ENCODE measurements at regions not wholly inside any gene's neighbourhood (a gene's known extent, or its start where the extent isn't known, plus 50 kb on each side); places are given as distances from the start of the nearest gene placed in this dataset.
A peak's percentile ranks its signal among the peaks of the same experiment; 100 is the strongest.

DNA sequence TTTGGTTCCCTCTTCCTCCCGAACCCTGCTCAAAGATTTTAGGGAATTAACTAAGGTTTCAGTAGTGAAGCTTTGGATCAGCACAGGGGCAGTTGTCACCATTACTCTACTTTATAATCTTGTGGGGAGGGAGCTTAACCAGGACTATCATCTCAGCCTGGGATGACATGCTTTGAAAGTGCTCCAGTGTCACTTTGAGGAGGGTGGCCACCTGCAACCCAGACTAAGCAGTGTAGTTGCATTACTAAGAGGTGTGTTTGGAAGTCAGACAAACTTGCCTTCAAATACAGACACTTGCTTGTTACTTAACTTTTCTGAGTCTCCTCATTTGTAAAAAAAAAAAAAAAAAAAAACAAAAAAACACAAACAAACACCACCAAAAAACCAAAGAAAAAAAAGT lies 340.3 kb upstream of the TBL1XR1 start:
- H3K27ac ChIP-seq (ENCODE audit: low read depth, low read length) = no peak overlapping the region
- H3K4me3 ChIP-seq (ENCODE audit: low read depth, low read length) = no peak overlapping the region
- H3K27me3 ChIP-seq (ENCODE audit: control insufficient read depth, insufficient read depth, low read length) = no peaks in the 10 kb centered on the region
- no peak for DNase-seq (ENCODE audit: low read depth in 4 of 6, low spot score in 6 of 6)
- no peaks in the 10 kb centered on the region for H3K36me3 ChIP-seq (ENCODE audit: control insufficient read depth, insufficient read depth, low read length)
- WGBS (ENCODE audit: insufficient coverage) = no CpG with 5 or more reads among the region's 1 CpG
- H3K4me1 ChIP-seq (ENCODE audit: control insufficient read depth, insufficient read depth, low read length) = no peaks in the 10 kb centered on the region
- H3K9me3 ChIP-seq (ENCODE audit: control insufficient read depth, insufficient read depth, low read length) = no peaks in the 10 kb centered on the region

DNA sequence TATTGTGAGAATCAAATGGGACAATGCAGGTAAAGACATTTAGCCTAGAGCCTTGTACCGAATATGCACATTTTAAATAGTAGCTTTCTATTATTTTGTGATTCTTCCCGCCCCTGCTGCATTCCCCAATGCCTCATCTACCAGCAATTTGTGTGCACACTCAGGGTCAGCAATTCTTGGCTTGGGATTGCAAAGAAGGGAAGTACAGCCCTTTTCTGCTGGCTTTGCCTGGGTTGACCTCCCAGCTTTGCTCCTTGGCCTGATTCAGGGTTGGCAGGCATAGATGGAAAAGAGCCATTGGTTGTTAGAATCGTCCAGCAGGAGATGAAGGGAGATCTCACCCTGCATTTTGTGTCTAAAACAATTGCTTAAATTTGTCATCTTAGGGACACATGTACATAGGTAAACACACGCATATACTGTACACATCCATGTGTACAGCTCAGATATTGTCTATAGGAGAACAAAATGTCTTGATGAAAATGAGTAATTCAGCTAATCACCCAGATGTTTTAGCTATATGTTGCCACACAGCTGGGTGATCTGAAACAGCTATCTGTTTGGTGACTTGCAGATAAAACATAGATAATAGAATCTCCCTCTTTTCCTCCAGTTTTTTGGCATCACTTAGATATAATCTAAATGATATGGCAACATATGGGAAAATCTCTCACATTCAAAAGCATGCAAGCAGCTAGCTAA lies 340.9 kb upstream of the TBL1XR1 start:
- 17% methylated on average over 1 of the region's 4 CpGs for WGBS (ENCODE audit: insufficient coverage)
- Histone ChIP-seq H3K4me3 (ENCODE audit: low read depth, low read length) (no peak overlapping the region), H3K4me1 (ENCODE audit: control insufficient read depth, insufficient read depth, low read length) (no peaks in the 10 kb centered on the region), H3K36me3 (ENCODE audit: control insufficient read depth, insufficient read depth, low read length) (no peaks in the 10 kb centered on the region), H3K9me3 (ENCODE audit: control insufficient read depth, insufficient read depth, low read length) (no peaks in the 10 kb centered on the region), H3K27me3 (ENCODE audit: control insufficient read depth, insufficient read depth, low read length) (no peaks in the 10 kb centered on the region), H3K27ac (ENCODE audit: low read depth, low read length) (peak overlapping the region; percentile 16)
- DNase-seq (ENCODE audit: low read depth in 4 of 6, low spot score in 6 of 6) = peak in 2 of 6 donors; percentile 23 to 67

DNA sequence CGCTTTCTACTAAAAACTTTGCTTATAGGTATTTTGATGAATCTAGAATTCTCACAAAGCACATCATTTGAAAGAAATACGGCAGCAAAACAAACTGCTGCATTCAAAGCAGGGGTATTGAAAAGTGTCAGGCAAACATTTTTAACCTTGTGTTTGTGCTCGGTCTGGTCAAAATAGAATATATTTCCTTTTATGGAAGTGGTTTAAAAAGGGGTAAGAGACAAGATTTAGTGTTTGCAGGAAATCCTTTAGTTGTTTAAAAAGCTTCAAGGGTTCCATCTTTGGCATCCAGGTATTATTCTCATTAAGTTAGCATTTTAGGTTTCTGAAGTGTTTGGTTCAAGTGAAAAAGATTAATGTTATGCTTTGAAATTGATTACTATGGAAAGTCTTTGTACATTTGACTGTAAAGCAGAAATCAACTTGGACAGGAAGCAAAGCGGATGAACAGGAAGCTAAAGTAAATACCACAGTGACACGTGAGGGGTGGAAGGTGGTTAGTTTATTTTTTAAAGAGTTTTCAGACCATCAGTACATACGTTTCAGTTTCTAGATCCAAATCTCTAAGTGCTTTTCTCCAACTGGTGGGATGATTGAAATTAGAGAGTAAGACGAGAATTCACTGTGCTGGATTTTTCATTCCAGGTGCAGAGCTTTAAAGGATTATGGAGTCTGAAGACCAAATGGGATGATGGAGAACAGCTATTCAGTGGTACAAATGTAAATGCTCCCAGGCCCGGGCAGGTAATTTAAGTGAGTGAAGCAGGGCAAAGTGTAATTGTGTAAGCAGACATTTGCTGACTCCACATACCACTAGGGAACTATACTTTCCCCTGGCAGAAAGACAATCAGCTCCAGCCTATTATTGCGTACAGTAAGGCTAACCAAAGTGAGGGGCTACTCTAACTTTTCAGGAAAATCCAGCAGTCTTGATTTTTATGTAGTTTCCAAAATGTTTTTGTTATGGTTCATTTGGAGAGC lies 341.8 kb upstream of the TBL1XR1 start:
- DNase-seq (ENCODE audit: low read depth in 4 of 6, low spot score in 6 of 6) = no peak

DNA sequence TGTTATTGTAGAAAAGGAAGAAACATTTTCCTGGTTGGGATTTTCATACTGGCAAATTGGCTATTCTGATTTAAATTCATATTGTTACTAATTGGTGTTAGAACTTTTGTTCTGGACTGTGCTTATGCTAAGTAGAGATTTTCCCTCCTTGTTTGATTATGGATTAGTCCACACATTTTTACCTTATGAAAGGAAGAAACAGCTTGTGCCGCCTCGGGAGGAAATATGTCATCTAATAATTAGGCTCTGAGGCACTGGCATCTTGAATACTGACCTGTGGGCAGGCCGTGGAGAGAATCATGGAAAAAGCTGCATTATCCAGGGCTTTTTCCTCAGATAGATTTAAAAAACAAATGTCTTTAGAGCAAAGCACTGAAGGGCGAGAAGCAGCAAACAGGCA lies 344.3 kb upstream of the TBL1XR1 start:
- H3K9me3 ChIP-seq (ENCODE audit: control insufficient read depth, insufficient read depth, low read length) = no peaks in the 10 kb centered on the region
- no peak overlapping the region for H3K27ac ChIP-seq (ENCODE audit: low read depth, low read length)
- no peak overlapping the region for H3K4me3 ChIP-seq (ENCODE audit: low read depth, low read length)
- no peaks in the 10 kb centered on the region for H3K27me3 ChIP-seq (ENCODE audit: control insufficient read depth, insufficient read depth, low read length)
- no peaks in the 10 kb centered on the region for H3K4me1 ChIP-seq (ENCODE audit: control insufficient read depth, insufficient read depth, low read length)
- no peaks in the 10 kb centered on the region for H3K36me3 ChIP-seq (ENCODE audit: control insufficient read depth, insufficient read depth, low read length)
- WGBS (ENCODE audit: insufficient coverage) = 60% methylated on average over 2 of the region's 4 CpGs
- no peak for DNase-seq (ENCODE audit: low read depth in 4 of 6, low spot score in 6 of 6)

More for the DNA sequence above, 341.8 kb upstream of the TBL1XR1 start:
- Histone ChIP-seq H3K4me3 (ENCODE audit: low read depth, low read length) (no peak overlapping the region), H3K36me3 (ENCODE audit: control insufficient read depth, insufficient read depth, low read length) (no peaks in the 10 kb centered on the region), H3K27ac (ENCODE audit: low read depth, low read length) (peak overlapping the region; percentile 16), H3K9me3 (ENCODE audit: control insufficient read depth, insufficient read depth, low read length) (no peaks in the 10 kb centered on the region), H3K27me3 (ENCODE audit: control insufficient read depth, insufficient read depth, low read length) (no peaks in the 10 kb centered on the region), H3K4me1 (ENCODE audit: control insufficient read depth, insufficient read depth, low read length) (no peaks in the 10 kb centered on the region)
- 78% methylated on average over 3 of the region's 9 CpGs for WGBS (ENCODE audit: insufficient coverage)

DNA sequence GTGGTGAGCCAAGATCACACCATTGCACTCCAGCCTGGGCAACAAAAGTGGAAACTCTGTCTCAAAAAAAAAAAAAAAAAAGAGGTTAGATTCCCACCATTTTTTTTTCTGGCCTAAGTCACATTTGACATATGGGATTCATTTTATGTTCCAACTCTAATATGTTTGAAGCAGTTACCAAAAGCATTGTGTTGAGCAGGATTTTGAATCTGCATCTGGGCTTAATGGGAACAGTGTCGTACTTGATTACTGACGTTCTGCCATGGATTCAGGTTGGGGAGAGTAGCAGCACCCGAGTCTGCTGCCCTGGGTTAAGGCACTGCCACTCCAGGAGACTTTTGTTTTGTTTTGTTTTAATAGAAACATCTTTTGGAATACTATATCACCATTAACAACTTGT lies 348.7 kb upstream of the TBL1XR1 start:
- H3K4me3 ChIP-seq (ENCODE audit: low read depth, low read length) = no peak overlapping the region
- 83% methylated on average over 2 of the region's 3 CpGs for WGBS (ENCODE audit: insufficient coverage)
- H3K27me3 ChIP-seq (ENCODE audit: control insufficient read depth, insufficient read depth, low read length) = no peaks in the 10 kb centered on the region
- H3K9me3 ChIP-seq (ENCODE audit: control insufficient read depth, insufficient read depth, low read length) = no peaks in the 10 kb centered on the region
- H3K27ac ChIP-seq (ENCODE audit: low read depth, low read length) = no peak overlapping the region
- peak in 1 of 6 donors; percentile 37 for DNase-seq (ENCODE audit: low read depth in 4 of 6, low spot score in 6 of 6)
- H3K4me1 ChIP-seq (ENCODE audit: control insufficient read depth, insufficient read depth, low read length) = no peaks in the 10 kb centered on the region
- H3K36me3 ChIP-seq (ENCODE audit: control insufficient read depth, insufficient read depth, low read length) = no peaks in the 10 kb centered on the region

DNA sequence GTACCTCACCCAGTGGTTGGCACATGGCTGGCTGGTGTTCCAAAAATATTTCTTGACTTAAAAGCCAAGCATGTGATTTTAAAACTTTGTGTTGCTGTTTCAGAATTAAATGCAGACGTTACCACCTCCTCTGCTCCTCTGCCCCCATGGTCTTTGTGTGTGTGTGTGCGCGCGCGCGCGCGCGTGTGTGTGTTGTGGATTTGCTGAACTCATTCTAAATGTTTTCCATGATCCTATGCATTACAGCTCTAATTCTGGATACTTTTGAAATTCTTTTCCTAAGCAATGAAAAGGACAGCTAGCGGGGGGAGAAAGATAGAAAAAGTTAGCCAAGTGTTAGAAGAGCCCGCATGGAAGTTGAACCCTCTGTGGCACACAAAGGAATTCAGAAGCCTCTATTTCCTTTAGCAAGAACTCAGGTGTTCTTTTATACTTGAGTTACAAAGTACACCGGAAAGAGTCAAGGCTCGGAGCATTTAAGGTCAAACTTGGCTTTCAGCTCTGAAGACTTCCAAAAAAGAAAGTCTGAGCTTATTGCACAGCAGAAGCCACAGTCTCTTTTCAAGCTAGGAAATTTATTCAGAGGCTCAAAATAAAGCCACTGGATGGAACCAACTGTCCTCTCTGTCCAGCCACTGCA lies 350.5 kb upstream of the TBL1XR1 start:
- Histone ChIP-seq H3K4me3 (ENCODE audit: low read depth, low read length) (no peak overlapping the region), H3K27me3 (ENCODE audit: control insufficient read depth, insufficient read depth, low read length) (no peaks in the 10 kb centered on the region), H3K9me3 (ENCODE audit: control insufficient read depth, insufficient read depth, low read length) (no peaks in the 10 kb centered on the region), H3K27ac (ENCODE audit: low read depth, low read length) (no peak overlapping the region), H3K36me3 (ENCODE audit: control insufficient read depth, insufficient read depth, low read length) (no peaks in the 10 kb centered on the region), H3K4me1 (ENCODE audit: control insufficient read depth, insufficient read depth, low read length) (no peaks in the 10 kb centered on the region)
- WGBS (ENCODE audit: insufficient coverage) = 35% methylated on average over 2 of the region's 13 CpGs
- DNase-seq (ENCODE audit: low read depth in 4 of 6, low spot score in 6 of 6) = no peak

DNA sequence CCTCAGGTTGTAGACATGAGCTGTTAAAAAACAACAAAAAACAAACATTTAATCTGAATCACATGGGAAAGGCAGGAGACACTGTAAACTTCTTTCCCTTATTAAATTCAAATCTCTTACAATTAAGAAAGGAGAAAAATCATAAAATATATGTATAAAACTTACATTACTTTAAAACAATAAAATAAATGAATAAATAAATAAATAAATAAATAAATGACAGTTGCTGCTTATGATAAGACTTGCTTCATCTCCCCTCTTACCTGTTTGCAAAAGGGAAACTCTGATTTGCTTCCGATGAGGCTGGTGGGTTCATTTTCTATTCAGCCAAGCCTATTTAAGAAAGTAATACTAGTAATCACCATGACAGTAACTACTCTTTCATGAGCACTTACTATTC lies 353.4 kb upstream of the TBL1XR1 start:
- H3K36me3 ChIP-seq (ENCODE audit: control insufficient read depth, insufficient read depth, low read length) = no peaks in the 10 kb centered on the region
- DNase-seq (ENCODE audit: low read depth in 4 of 6, low spot score in 6 of 6) = no peak
- peaks cover 6% of the 10 kb centered on the region for H3K4me1 ChIP-seq (ENCODE audit: control insufficient read depth, insufficient read depth, low read length)
- no CpG with 5 or more reads among the region's 1 CpG for WGBS (ENCODE audit: insufficient coverage)
- H3K27ac ChIP-seq (ENCODE audit: low read depth, low read length) = no peak overlapping the region
- no peaks in the 10 kb centered on the region for H3K9me3 ChIP-seq (ENCODE audit: control insufficient read depth, insufficient read depth, low read length)
- no peak overlapping the region for H3K4me3 ChIP-seq (ENCODE audit: low read depth, low read length)
- H3K27me3 ChIP-seq (ENCODE audit: control insufficient read depth, insufficient read depth, low read length) = no peaks in the 10 kb centered on the region

DNA sequence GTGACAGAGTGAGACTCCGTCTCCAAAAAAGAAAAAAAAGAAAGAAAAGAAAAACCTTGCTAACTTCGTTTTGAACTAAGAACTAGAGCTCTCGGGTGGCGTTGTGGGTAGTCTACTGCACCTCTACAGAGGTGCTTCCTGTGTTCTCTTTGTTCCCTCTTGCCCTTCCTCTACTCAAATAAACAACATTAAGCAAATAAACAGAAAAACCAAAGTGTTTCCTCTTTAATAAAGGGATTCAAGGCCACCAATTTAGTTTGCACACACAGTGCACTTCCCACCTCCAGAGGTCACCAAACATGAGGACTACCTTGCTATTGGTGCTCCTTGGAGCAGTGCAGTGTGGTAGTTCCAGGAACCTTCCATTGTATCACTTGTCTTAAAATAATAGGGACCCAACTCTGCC lies 354.2 kb upstream of the TBL1XR1 start:
- H3K27ac ChIP-seq (ENCODE audit: low read depth, low read length) = no peak overlapping the region
- H3K4me3 ChIP-seq (ENCODE audit: low read depth, low read length) = no peak overlapping the region
- no peak for DNase-seq (ENCODE audit: low read depth in 4 of 6, low spot score in 6 of 6)
- no peaks in the 10 kb centered on the region for H3K9me3 ChIP-seq (ENCODE audit: control insufficient read depth, insufficient read depth, low read length)
- H3K4me1 ChIP-seq (ENCODE audit: control insufficient read depth, insufficient read depth, low read length) = peaks cover 6% of the 10 kb centered on the region
- H3K27me3 ChIP-seq (ENCODE audit: control insufficient read depth, insufficient read depth, low read length) = no peaks in the 10 kb centered on the region
- H3K36me3 ChIP-seq (ENCODE audit: control insufficient read depth, insufficient read depth, low read length) = no peaks in the 10 kb centered on the region
- WGBS (ENCODE audit: insufficient coverage) = 100% methylated on average over 1 of the region's 4 CpGs

DNA sequence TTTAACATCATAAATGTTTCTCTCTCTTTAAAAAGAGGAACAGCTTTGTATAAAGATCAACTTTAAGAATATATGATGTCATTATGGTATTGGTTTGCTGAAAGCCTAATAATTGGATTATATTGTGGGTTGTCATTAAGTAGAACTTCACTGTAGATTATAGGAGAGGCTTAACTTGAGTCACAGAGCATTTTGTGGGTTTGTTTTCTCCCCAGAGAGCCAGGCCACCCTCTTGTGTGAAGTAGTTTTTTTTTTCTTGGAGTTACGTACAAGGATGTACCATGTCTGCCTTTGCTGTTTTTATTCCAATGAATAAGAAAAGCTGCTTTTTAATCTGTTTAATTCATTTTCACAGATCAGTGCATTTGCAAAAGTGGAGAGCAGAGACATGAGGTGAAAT lies 354.8 kb upstream of the TBL1XR1 start:
- no peaks in the 10 kb centered on the region for H3K36me3 ChIP-seq (ENCODE audit: control insufficient read depth, insufficient read depth, low read length)
- no CpG with 5 or more reads among the region's 1 CpG for WGBS (ENCODE audit: insufficient coverage)
- no peak for DNase-seq (ENCODE audit: low read depth in 4 of 6, low spot score in 6 of 6)
- no peak overlapping the region for H3K27ac ChIP-seq (ENCODE audit: low read depth, low read length)
- H3K27me3 ChIP-seq (ENCODE audit: control insufficient read depth, insufficient read depth, low read length) = no peaks in the 10 kb centered on the region
- H3K4me1 ChIP-seq (ENCODE audit: control insufficient read depth, insufficient read depth, low read length) = peaks cover 6% of the 10 kb centered on the region
- no peak overlapping the region for H3K4me3 ChIP-seq (ENCODE audit: low read depth, low read length)
- no peaks in the 10 kb centered on the region for H3K9me3 ChIP-seq (ENCODE audit: control insufficient read depth, insufficient read depth, low read length)
